ENCODE measurements at regions not wholly inside any gene's neighbourhood (a gene's known extent, or its start where the extent isn't known, plus 50 kb on each side); places are given as distances from the start of the nearest gene placed in this dataset.
"Not testable (repeated sequence)": the region's sequence is repeated elsewhere in the genome, so short reads cannot be mapped to it uniquely, and the experiment has no call there.

- TF ChIP-seq CTCF (IDR thresholded peaks at IDR 0.05) (no peak), ZFX (IDR thresholded peaks at IDR 0.05; ENCODE audit: borderline replicate concordance) (no peak)
- H3K27ac ChIP-seq = no peak overlapping the region
Observed at GRCh38 chr12:25615119-25615518, 62.0 kb upstream of the LMNTD1 start.

- no peak overlapping the region for H3K27ac ChIP-seq
- TF ChIP-seq CTCF (IDR thresholded peaks at IDR 0.05) (no peak), ZFX (IDR thresholded peaks at IDR 0.05; ENCODE audit: borderline replicate concordance) (no peak)
Observed at GRCh38 chr12:25616286-25616685, 63.2 kb upstream of the LMNTD1 start.

- TF ChIP-seq ZFX (IDR thresholded peaks at IDR 0.05; ENCODE audit: borderline replicate concordance) = no peak
- no peak for TF ChIP-seq CTCF (IDR thresholded peaks at IDR 0.05)
- no peak overlapping the region for H3K27ac ChIP-seq
Observed at GRCh38 chr12:25617991-25618390, 64.9 kb upstream of the LMNTD1 start.

GRCh38 chr12:25623816-25624215, 70.7 kb upstream of the LMNTD1 start:
- TF ChIP-seq ZFX (IDR thresholded peaks at IDR 0.05; ENCODE audit: borderline replicate concordance) (no peak), CTCF (IDR thresholded peaks at IDR 0.05) (no peak)
- H3K27ac ChIP-seq = no peak overlapping the region

GRCh38 chr12:25625146-25625545, 72.1 kb upstream of the LMNTD1 start:
- no peak overlapping the region for H3K27ac ChIP-seq
- TF ChIP-seq ZFX (IDR thresholded peaks at IDR 0.05; ENCODE audit: borderline replicate concordance) = no peak
- no peak for TF ChIP-seq CTCF (IDR thresholded peaks at IDR 0.05)

- TF ChIP-seq CTCF (IDR thresholded peaks at IDR 0.05) (no peak), ZFX (IDR thresholded peaks at IDR 0.05; ENCODE audit: borderline replicate concordance) (no peak)
- H3K27ac ChIP-seq = no peak overlapping the region
Observed at GRCh38 chr12:25629341-25629740, 76.3 kb upstream of the LMNTD1 start.

- not testable (repeated sequence) for H3K27ac ChIP-seq
Observed at GRCh38 chr12:25630735-25631515, 77.8 kb upstream of the LMNTD1 start.

- not testable (repeated sequence) for H3K27ac ChIP-seq
Observed at GRCh38 chr12:25633149-25633548, 80.1 kb upstream of the LMNTD1 start.
